ENCODE measurements at regions not wholly inside any gene's neighbourhood (a gene's known extent, or its start where the extent isn't known, plus 50 kb on each side); places are given as distances from the start of the nearest gene placed in this dataset.

DNA sequence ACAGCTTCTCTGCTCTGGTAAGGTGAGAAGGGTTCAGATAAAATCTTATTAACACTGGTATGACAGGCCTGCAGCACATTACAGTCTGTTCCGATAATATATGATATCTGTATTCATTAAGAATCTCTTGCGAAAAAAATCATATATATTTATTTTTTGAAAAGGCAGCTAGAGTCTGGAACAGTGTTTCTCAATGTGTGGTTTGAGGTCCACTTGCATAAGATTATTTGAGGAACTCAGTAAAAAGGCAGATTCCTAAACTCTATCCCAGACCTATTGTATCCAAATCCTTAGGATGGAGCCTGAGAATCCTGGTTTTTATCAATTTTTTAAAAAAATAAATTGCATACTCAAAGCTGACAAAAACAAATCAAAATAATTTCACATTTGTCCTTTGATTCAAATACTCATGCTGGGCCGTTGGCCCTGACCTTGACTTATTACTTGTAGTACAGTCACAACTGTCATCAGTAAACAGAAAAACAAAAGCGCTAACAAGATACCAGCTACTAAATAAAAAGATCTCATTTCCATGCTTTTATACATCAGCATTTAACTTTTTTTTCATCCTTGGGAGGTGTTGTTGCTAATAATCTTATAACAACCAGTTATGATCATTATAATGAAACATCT is 60.6 kb downstream of the RGS2 start:
- no peak for TF ChIP-seq CTCF (IDR thresholded peaks at IDR 0.05; ENCODE audit: low read depth, low read length, missing input control)
- TF ChIP-seq EGR1 (IDR thresholded peaks at IDR 0.05; ENCODE audit: low read depth in 2 of 2): no peak
- TF ChIP-seq RAD21 (IDR thresholded peaks at IDR 0.05): no peak
- TF ChIP-seq, protein P1, sequence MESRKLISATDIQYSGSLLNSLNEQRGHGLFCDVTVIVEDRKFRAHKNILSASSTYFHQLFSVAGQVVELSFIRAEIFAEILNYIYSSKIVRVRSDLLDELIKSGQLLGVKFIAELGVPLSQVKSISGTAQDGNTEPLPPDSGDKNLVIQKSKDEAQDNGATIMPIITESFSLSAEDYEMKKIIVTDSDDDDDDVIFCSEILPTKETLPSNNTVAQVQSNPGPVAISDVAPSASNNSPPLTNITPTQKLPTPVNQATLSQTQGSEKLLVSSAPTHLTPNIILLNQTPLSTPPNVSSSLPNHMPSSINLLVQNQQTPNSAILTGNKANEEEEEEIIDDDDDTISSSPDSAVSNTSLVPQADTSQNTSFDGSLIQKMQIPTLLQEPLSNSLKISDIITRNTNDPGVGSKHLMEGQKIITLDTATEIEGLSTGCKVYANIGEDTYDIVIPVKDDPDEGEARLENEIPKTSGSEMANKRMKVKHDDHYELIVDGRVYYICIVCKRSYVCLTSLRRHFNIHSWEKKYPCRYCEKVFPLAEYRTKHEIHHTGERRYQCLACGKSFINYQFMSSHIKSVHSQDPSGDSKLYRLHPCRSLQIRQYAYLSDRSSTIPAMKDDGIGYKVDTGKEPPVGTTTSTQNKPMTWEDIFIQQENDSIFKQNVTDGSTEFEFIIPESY (IDR thresholded peaks at IDR 0.05): no peak
- TF ChIP-seq ATF3 (IDR thresholded peaks at IDR 0.05): no peak
- TF ChIP-seq, protein P2, sequence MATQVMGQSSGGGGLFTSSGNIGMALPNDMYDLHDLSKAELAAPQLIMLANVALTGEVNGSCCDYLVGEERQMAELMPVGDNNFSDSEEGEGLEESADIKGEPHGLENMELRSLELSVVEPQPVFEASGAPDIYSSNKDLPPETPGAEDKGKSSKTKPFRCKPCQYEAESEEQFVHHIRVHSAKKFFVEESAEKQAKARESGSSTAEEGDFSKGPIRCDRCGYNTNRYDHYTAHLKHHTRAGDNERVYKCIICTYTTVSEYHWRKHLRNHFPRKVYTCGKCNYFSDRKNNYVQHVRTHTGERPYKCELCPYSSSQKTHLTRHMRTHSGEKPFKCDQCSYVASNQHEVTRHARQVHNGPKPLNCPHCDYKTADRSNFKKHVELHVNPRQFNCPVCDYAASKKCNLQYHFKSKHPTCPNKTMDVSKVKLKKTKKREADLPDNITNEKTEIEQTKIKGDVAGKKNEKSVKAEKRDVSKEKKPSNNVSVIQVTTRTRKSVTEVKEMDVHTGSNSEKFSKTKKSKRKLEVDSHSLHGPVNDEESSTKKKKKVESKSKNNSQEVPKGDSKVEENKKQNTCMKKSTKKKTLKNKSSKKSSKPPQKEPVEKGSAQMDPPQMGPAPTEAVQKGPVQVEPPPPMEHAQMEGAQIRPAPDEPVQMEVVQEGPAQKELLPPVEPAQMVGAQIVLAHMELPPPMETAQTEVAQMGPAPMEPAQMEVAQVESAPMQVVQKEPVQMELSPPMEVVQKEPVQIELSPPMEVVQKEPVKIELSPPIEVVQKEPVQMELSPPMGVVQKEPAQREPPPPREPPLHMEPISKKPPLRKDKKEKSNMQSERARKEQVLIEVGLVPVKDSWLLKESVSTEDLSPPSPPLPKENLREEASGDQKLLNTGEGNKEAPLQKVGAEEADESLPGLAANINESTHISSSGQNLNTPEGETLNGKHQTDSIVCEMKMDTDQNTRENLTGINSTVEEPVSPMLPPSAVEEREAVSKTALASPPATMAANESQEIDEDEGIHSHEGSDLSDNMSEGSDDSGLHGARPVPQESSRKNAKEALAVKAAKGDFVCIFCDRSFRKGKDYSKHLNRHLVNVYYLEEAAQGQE (IDR thresholded peaks at IDR 0.05): no peak
- no peak for TF ChIP-seq HNF4G (IDR thresholded peaks at IDR 0.05)
- no peak for TF ChIP-seq FOXA1 (IDR thresholded peaks at IDR 0.05)
- TF ChIP-seq MAX (IDR thresholded peaks at IDR 0.05): no peak
- TF ChIP-seq SP1 (IDR thresholded peaks at IDR 0.05): no peak
- no peak for TF ChIP-seq JUND (IDR thresholded peaks at IDR 0.05)
- no peak for TF ChIP-seq GABPA (IDR thresholded peaks at IDR 0.05 in 1 of 2, conservative IDR thresholded peaks at IDR 0.05 in 1 of 2)
